PC-3 (cell line): ENCODE measurements at regions not wholly inside any gene's neighbourhood (a gene's known extent, or its start where the extent isn't known, plus 50 kb on each side); places are given as distances from the start of the nearest gene placed in this dataset.

Experiments
- ATAC-seq: fragments of 200-7000 bp; cut with Tn5 transposase; 2 replicates; pipeline ENCODE4 v1.9.1; 2020; ENCODE audit warnings: mild to moderate bottlenecking, moderate library complexity
- BruUV-seq: library from RNA; stranded (reverse); fragments of 400-500 nt; replicated peaks from 2 replicates; lab custom pipeline; 2021; lab: Mats Ljungman, UMichigan
- CTCF ChIA-PET: fragments of 300-600 bp; sonication (Branson Sonifier 250); formaldehyde crosslinking; loops from one replicate; lab custom pipeline; 2022; ENCODE audit warnings: antibody characterized with exemption; lab: Charles Lee
- POLR2A ChIA-PET: fragments of 300-600 bp; sonication (Branson Sonifier 250); formaldehyde crosslinking; loops from one replicate; lab custom pipeline; 2022; ENCODE audit warnings: antibody characterized with exemption; ENCODE audit not compliant: unreplicated experiment; lab: Charles Lee
- DNase-seq: peaks from one replicate; pipeline ENCODE4 v3.0.0-alpha.2; 2015
- H2AFZ ChIP-seq: fragments of 300-600 bp; sonication (generic); 2 replicates; pipeline ENCODE4 v1.6.0; 2016; ENCODE audit warnings: antibody characterized with exemption, low read length
- H3F3A ChIP-seq: fragments of 300-600 bp; sonication (generic); one replicate; pipeline ENCODE4 v1.6.0; 2017; ENCODE audit warnings: antibody characterized with exemption, low read length, control low read depth, mild to moderate bottlenecking; ENCODE audit not compliant: unreplicated experiment
- H3K27ac ChIP-seq: fragments of 300-600 bp; sonication (generic); 2 replicates; pipeline ENCODE4 v1.5.1; 2016; ENCODE audit warnings: mild to moderate bottlenecking, low read length
- H3K27me3 ChIP-seq: fragments of 300-600 bp; sonication (generic); 2 replicates; pipeline ENCODE4 v1.6.1; 2016; ENCODE audit warnings: low read length, mixed read lengths
- H3K36me3 ChIP-seq: fragments of 300-600 bp; sonication (generic); 2 replicates; pipeline ENCODE4 v1.6.1; 2016; ENCODE audit warnings: low read depth, mixed run types, low read length, mixed read lengths
- H3K4me1 ChIP-seq: fragments of 300-600 bp; sonication (generic); 2 replicates; pipeline ENCODE4 v1.5.1; 2016; ENCODE audit warnings: low read length; ENCODE audit not compliant: insufficient read depth
- H3K4me2 ChIP-seq: fragments of 300-600 bp; sonication (generic); 2 replicates; pipeline ENCODE4 v1.6.0; 2016; ENCODE audit warnings: low read length
- H3K4me3 ChIP-seq: fragments of 300-600 bp; sonication (generic); 2 replicates; pipeline ENCODE4 v1.5.1; 2016; ENCODE audit warnings: mild to moderate bottlenecking, low read length, mixed read lengths
- H3K79me2 ChIP-seq: fragments of 300-600 bp; sonication (generic); 2 replicates; pipeline ENCODE4 v1.6.1; 2017; ENCODE audit warnings: low read length, mixed read lengths
- H3K9ac ChIP-seq: fragments of 300-600 bp; sonication (generic); 2 replicates; pipeline ENCODE4 v1.6.0; 2016; ENCODE audit warnings: mild to moderate bottlenecking, low read length
- H3K9me2 ChIP-seq: fragments of 300-600 bp; sonication (generic); replicated peaks from 2 replicates; pipeline ENCODE4 v1.6.1; 2016; ENCODE audit warnings: mixed run types, low read length, mixed read lengths
- H3K9me3 ChIP-seq: fragments of 300-600 bp; sonication (generic); 2 replicates; pipeline ENCODE4 v1.6.1; 2016; ENCODE audit warnings: low read length, mixed read lengths
- H4K20me1 ChIP-seq: fragments of 300-600 bp; sonication (generic); 2 replicates; pipeline ENCODE4 v1.6.1; 2016; ENCODE audit warnings: low read length, mixed read lengths
- CTCF ChIP-seq: fragments of 300-600 bp; sonication (generic); conservative IDR thresholded peaks from 2 replicates; pipeline ENCODE4 v1.5.1; 2017; ENCODE audit warnings: antibody characterized with exemption, low read depth, mild to moderate bottlenecking, low read length
- EZH2 ChIP-seq: fragments of 300-600 bp; sonication (generic); IDR thresholded peaks from one replicate; pipeline ENCODE4 v1.6.1; 2017; ENCODE audit warnings: antibody characterized with exemption, mild to moderate bottlenecking, low read length; ENCODE audit not compliant: unreplicated experiment
- EZH2phosphoT487 ChIP-seq: fragments of 300-600 bp; sonication (generic); IDR thresholded peaks from 2 replicates; pipeline ENCODE4 v1.6.1; 2018; ENCODE audit warnings: mild to moderate bottlenecking, antibody characterized with exemption, low read length, borderline replicate concordance
- intact Hi-C: fragments of 100-400 bp; cut with micrococcal nuclease; formaldehyde crosslinking; loops from 2 replicates; pipeline ENCODE4 v1.9.0; 2023

GRCh38 chr9:115423646-115424045 lies 305.7 kb upstream of the TNC start:
- no peaks in the 10 kb centered on the region for H3F3A ChIP-seq
- ChIA-PET POLR2A (no interaction called here), CTCF (no interaction called here)
- H3K4me2 ChIP-seq: no peak overlapping the region
- H3K36me3 ChIP-seq: no peaks in the 10 kb centered on the region
- no peak overlapping the region for H3K27ac ChIP-seq
- ATAC-seq (no peak), DNase-seq (no peak)
- no peaks in the 10 kb centered on the region for H3K9me2 ChIP-seq
- TF ChIP-seq EZH2phosphoT487: no peak
- no peak for TF ChIP-seq EZH2
- no peak for TF ChIP-seq CTCF
- no peaks in the 10 kb centered on the region for H3K4me1 ChIP-seq
- BruUV-seq: no TSS peak
- H2AFZ ChIP-seq: no peak overlapping the region
- no peaks in the 10 kb centered on the region for H4K20me1 ChIP-seq
- H3K9ac ChIP-seq: no peak overlapping the region
- no peak overlapping the region for H3K4me3 ChIP-seq
- intact Hi-C loops: no loop called here
- H3K9me3 ChIP-seq: no peaks in the 10 kb centered on the region
- no peaks in the 10 kb centered on the region for H3K27me3 ChIP-seq
- H3K79me2 ChIP-seq: no peaks in the 10 kb centered on the region

- no peak overlapping the region for H3K4me3 ChIP-seq
- POLR2A ChIA-PET: no interaction called here
Measured at GRCh38 chr9:115425601-115426000, 307.6 kb upstream of the TNC start.

More at GRCh38 chr9:115425601-115426000, 307.6 kb upstream of the TNC start:
- no peak for TF ChIP-seq EZH2
- no peak for TF ChIP-seq EZH2phosphoT487
- TF ChIP-seq CTCF: no peak
- no peak overlapping the region for H3K27ac ChIP-seq
- no peaks in the 10 kb centered on the region for H3F3A ChIP-seq
- H3K9me2 ChIP-seq: no peaks in the 10 kb centered on the region
- DNase-seq (no peak), ATAC-seq (no peak)
- H3K9me3 ChIP-seq: no peaks in the 10 kb centered on the region
- BruUV-seq: no TSS peak
- no peaks in the 10 kb centered on the region for H3K4me1 ChIP-seq
- no peaks in the 10 kb centered on the region for H3K27me3 ChIP-seq
- H3K4me2 ChIP-seq: no peak overlapping the region
- no peaks in the 10 kb centered on the region for H4K20me1 ChIP-seq
- intact Hi-C loops: no loop called here
- CTCF ChIA-PET: no interaction called here
- no peaks in the 10 kb centered on the region for H3K36me3 ChIP-seq
- H2AFZ ChIP-seq: no peak overlapping the region
- H3K9ac ChIP-seq: no peak overlapping the region
- H3K79me2 ChIP-seq: no peaks in the 10 kb centered on the region
